PC-9 (cell line): ENCODE measurements at regions not wholly inside any gene's neighbourhood (a gene's known extent, or its start where the extent isn't known, plus 50 kb on each side); places are given as distances from the start of the nearest gene placed in this dataset.

ENCODE experiments used
- BruUV-seq: library from RNA; stranded (reverse); fragments of 400-500 nt; replicated peaks from 2 replicates; lab custom pipeline; 2021; lab: Mats Ljungman, UMichigan
- CTCF ChIA-PET: fragments of 300-600 bp; sonication (Branson Sonifier 250); formaldehyde crosslinking; loops from one replicate; lab custom pipeline; 2022; ENCODE audit warnings: antibody characterized with exemption; lab: Charles Lee
- POLR2A ChIA-PET: fragments of 300-600 bp; sonication (Branson Sonifier 250); formaldehyde crosslinking; loops from one replicate; lab custom pipeline; 2022; ENCODE audit warnings: antibody characterized with exemption; ENCODE audit not compliant: unreplicated experiment; lab: Charles Lee
- DNase-seq, 2 experiments: peaks; one replicate each; pipeline versions ENCODE4 v3.0.0 to v3.0.0-alpha.2; 2015 to 2022; ENCODE audit warnings: mixed read lengths in 1 of 2
- H2AFZ ChIP-seq: fragments of 200-600 bp; sonication (generic); 2 replicates; pipeline ENCODE4 v1.8.1; 2017; ENCODE audit warnings: antibody characterized with exemption
- H3F3A ChIP-seq: fragments of 200-600 bp; sonication (generic); 2 replicates; pipeline ENCODE4 v1.8.1; 2017; ENCODE audit warnings: antibody characterized with exemption, mild to moderate bottlenecking, low read depth; ENCODE audit not compliant: insufficient read depth
- H3K27ac ChIP-seq: fragments of 200-600 bp; sonication (generic); 2 replicates; pipeline ENCODE4 v1.6.1; 2016; ENCODE audit warnings: mixed run types
- H3K27me3 ChIP-seq: fragments of 200-600 bp; sonication (generic); 2 replicates; pipeline ENCODE4 v1.6.1; 2016; ENCODE audit warnings: low read depth, mixed run types; ENCODE audit not compliant: insufficient read depth
- H3K36me3 ChIP-seq: fragments of 200-600 bp; sonication (generic); 2 replicates; pipeline ENCODE4 v1.6.1; 2016; ENCODE audit warnings: low read depth, mixed run types
- H3K4me1 ChIP-seq: fragments of 200-600 bp; sonication (generic); replicated peaks from 2 replicates; pipeline ENCODE4 v1.6.1; 2016; ENCODE audit warnings: mixed run types; ENCODE audit not compliant: insufficient read depth
- H3K4me2 ChIP-seq: fragments of 200-600 bp; sonication (generic); 2 replicates; pipeline ENCODE4 v1.6.1; 2017; ENCODE audit warnings: mixed run types
- H3K4me3 ChIP-seq: fragments of 200-600 bp; sonication (generic); 2 replicates; pipeline ENCODE4 v1.6.1; 2016; ENCODE audit warnings: mixed run types
- H3K79me2 ChIP-seq: fragments of 200-600 bp; sonication (generic); 2 replicates; pipeline ENCODE4 v1.6.1; 2017; ENCODE audit warnings: low read depth, mixed run types
- H3K9me2 ChIP-seq: fragments of 200-600 bp; sonication (generic); 2 replicates; pipeline ENCODE4 v1.8.1; 2017; ENCODE audit warnings: mild to moderate bottlenecking; ENCODE audit not compliant: insufficient read depth
- H3K9me3 ChIP-seq: fragments of 200-600 bp; sonication (generic); 2 replicates; pipeline ENCODE4 v1.8.1; 2016; ENCODE audit warnings: low read depth; ENCODE audit not compliant: insufficient read depth
- H4K20me1 ChIP-seq: fragments of 200-600 bp; sonication (generic); 2 replicates; pipeline ENCODE4 v1.8.1; 2017; ENCODE audit not compliant: insufficient read depth
- CTCF ChIP-seq: fragments of 200-600 bp; sonication (generic); conservative IDR thresholded peaks from 2 replicates; pipeline ENCODE4 v1.6.1; 2017; ENCODE audit warnings: mixed run types, antibody characterized with exemption, mild to moderate bottlenecking, moderate library complexity
- EZH2 ChIP-seq: fragments of 200-600 bp; sonication (generic); IDR thresholded peaks from 2 replicates; pipeline ENCODE4 v1.8.0; 2017; ENCODE audit warnings: antibody characterized with exemption, low read depth
- intact Hi-C: fragments of 100-400 bp; cut with micrococcal nuclease; formaldehyde crosslinking; loops from one replicate; pipeline ENCODE4 v1.10.0; 2022; ENCODE audit not compliant: unreplicated experiment

- Histone ChIP-seq H3K9me2 (no peaks in the 10 kb centered on the region), H3K4me1 (no peaks in the 10 kb centered on the region), H3K9me3 (no peaks in the 10 kb centered on the region), H3K27me3 (no peaks in the 10 kb centered on the region), H3F3A (no peaks in the 10 kb centered on the region), H4K20me1 (no peaks in the 10 kb centered on the region), H2AFZ (no peak overlapping the region), H3K4me3 (no peak overlapping the region), H3K79me2 (no peaks in the 10 kb centered on the region), H3K4me2 (no peak overlapping the region), H3K36me3 (no peaks in the 10 kb centered on the region), H3K27ac (no peak overlapping the region)
- CTCF ChIA-PET: no interaction called here
- no TSS peak for BruUV-seq
- POLR2A ChIA-PET: no interaction called here
- DNase-seq: no peak
- intact Hi-C loops: no loop called here
- TF ChIP-seq EZH2 (no peak), CTCF (no peak)
These were observed 129.0 kb upstream of the LIPC start for GRCh38 chr15:58302832-58303231.

- CTCF ChIA-PET: no interaction called here
These were observed 128.6 kb upstream of the LIPC start for GRCh38 chr15:58303236-58303635.

GRCh38 chr15:58306591-58307312 lies 125.0 kb upstream of the LIPC start:
- Histone ChIP-seq H3K27me3 (no peaks in the 10 kb centered on the region), H2AFZ (no peak overlapping the region), H3K9me3 (no peaks in the 10 kb centered on the region), H3F3A (no peaks in the 10 kb centered on the region), H3K27ac (no peak overlapping the region), H3K4me2 (no peak overlapping the region), H3K9me2 (no peaks in the 10 kb centered on the region), H3K4me3 (no peak overlapping the region), H3K79me2 (no peaks in the 10 kb centered on the region), H4K20me1 (no peaks in the 10 kb centered on the region), H3K36me3 (no peaks in the 10 kb centered on the region), H3K4me1 (no peaks in the 10 kb centered on the region)
- no peak for TF ChIP-seq CTCF
- no peak for TF ChIP-seq EZH2
- ChIA-PET POLR2A (no interaction called here), CTCF (interaction anchor here (0.7 kb wide), 2 partner anchors 133 to 1487 kb away, joined by 5 to 7 read pairs; no protein-coding TSS in a partner anchor)
- no peak for DNase-seq
- no TSS peak for BruUV-seq
- intact Hi-C loops: no loop called here

More at GRCh38 chr15:58303236-58303635, 128.6 kb upstream of the LIPC start:
- no peak overlapping the region for H3K27ac ChIP-seq
- H2AFZ ChIP-seq: no peak overlapping the region
- H3K79me2 ChIP-seq: no peaks in the 10 kb centered on the region
- no peaks in the 10 kb centered on the region for H3K27me3 ChIP-seq
- no peaks in the 10 kb centered on the region for H3F3A ChIP-seq
- intact Hi-C loops: no loop called here
- H3K4me3 ChIP-seq: no peak overlapping the region
- DNase-seq: no peak
- no peaks in the 10 kb centered on the region for H3K36me3 ChIP-seq
- H3K9me3 ChIP-seq: no peaks in the 10 kb centered on the region
- H3K9me2 ChIP-seq: no peaks in the 10 kb centered on the region
- no TSS peak for BruUV-seq
- TF ChIP-seq CTCF: no peak
- TF ChIP-seq EZH2: no peak
- no peak overlapping the region for H3K4me2 ChIP-seq
- POLR2A ChIA-PET: no interaction called here
- no peaks in the 10 kb centered on the region for H3K4me1 ChIP-seq
- no peaks in the 10 kb centered on the region for H4K20me1 ChIP-seq
